HCT116 (cell line): ENCODE measurements at regions not wholly inside any gene's neighbourhood (a gene's known extent, or its start where the extent isn't known, plus 50 kb on each side); places are given as distances from the start of the nearest gene placed in this dataset.
A peak's percentile ranks its signal among the peaks of the same experiment; 100 is the strongest.

Experiments
- CTCF ChIP-seq, 3 experiments: fragments of 200-600 bp in 1 of 3; sonication (generic) in 1 of 3; IDR thresholded peaks in 2 of 3; conservative IDR thresholded peaks in 1 of 3; 2 replicates each; pipeline ENCODE4 v1.5.1; 2012 to 2017; ENCODE audit warnings: low read depth in 2 of 3, low read length in 2 of 3, antibody characterized with exemption in 1 of 3, borderline replicate concordance in 1 of 3, control low read depth in 1 of 3, mild to moderate bottlenecking in 1 of 3, mixed read lengths in 1 of 3, mixed run types in 1 of 3, moderate library complexity in 1 of 3; ENCODE audit not compliant: insufficient read depth in 1 of 3
- EZH2phosphoT487 ChIP-seq: fragments of 200-600 bp; IDR thresholded peaks from 2 replicates; pipeline ENCODE4 v1.6.1; 2018; ENCODE audit warnings: antibody characterized with exemption, borderline replicate concordance
- POLR2A ChIP-seq: IDR thresholded peaks from 2 replicates; pipeline ENCODE4 v1.7.0; 2011; ENCODE audit warnings: borderline replicate concordance; ENCODE audit not compliant: insufficient read depth, insufficient read length; ENCODE audit errors: extremely low read depth
- POLR2AphosphoS5 ChIP-seq: IDR thresholded peaks from 2 replicates; pipeline ENCODE4 v1.6.1; 2011; ENCODE audit warnings: mild to moderate bottlenecking, low read depth, low read length, moderate library complexity
- RAD21 ChIP-seq: IDR thresholded peaks from 2 replicates; pipeline ENCODE4 v1.6.1; 2012; ENCODE audit warnings: low read depth, mild to moderate bottlenecking
- SP1 ChIP-seq: IDR thresholded peaks from 2 replicates; pipeline ENCODE4 v1.6.1; 2012; ENCODE audit warnings: low read depth
- TCF7L2 ChIP-seq: IDR thresholded peaks from 2 replicates; pipeline ENCODE4 v1.7.0; 2011; ENCODE audit warnings: borderline replicate concordance, inconsistent platforms; ENCODE audit not compliant: insufficient read depth, insufficient read length; ENCODE audit errors: extremely low read depth
- YY1 ChIP-seq: IDR thresholded peaks from 2 replicates; pipeline ENCODE4 v1.6.1; 2011; ENCODE audit warnings: low read length, low read depth, moderate library complexity, mild to moderate bottlenecking; ENCODE audit not compliant: insufficient replicate concordance; ENCODE audit errors: extremely low read depth
- TF ChIP-seq, protein P1 (sequence below): IDR thresholded peaks from 2 replicates; pipeline ENCODE4 v1.6.1; 2012; ENCODE audit warnings: low read depth

GRCh38 chrX:109911046-109911445, 91.9 kb upstream of the TMEM164 start:
- TF ChIP-seq SP1 (no peak), CTCF (IDR thresholded peaks at IDR 0.05 in 2 of 3, conservative IDR thresholded peaks at IDR 0.05 in 1 of 3; ENCODE audit: borderline replicate concordance in 1 of 3, insufficient read depth in 1 of 3, low read depth in 2 of 3, low read length in 2 of 3) (peak; percentile 35 to 51 (median 39); a peak in 5 of 6 replicates), POLR2AphosphoS5 (no peak), POLR2A (no peak), YY1 (no peak), RAD21 (peak; percentile 50), EZH2phosphoT487 (no peak), TCF7L2 (no peak)
- TF ChIP-seq, protein P1, sequence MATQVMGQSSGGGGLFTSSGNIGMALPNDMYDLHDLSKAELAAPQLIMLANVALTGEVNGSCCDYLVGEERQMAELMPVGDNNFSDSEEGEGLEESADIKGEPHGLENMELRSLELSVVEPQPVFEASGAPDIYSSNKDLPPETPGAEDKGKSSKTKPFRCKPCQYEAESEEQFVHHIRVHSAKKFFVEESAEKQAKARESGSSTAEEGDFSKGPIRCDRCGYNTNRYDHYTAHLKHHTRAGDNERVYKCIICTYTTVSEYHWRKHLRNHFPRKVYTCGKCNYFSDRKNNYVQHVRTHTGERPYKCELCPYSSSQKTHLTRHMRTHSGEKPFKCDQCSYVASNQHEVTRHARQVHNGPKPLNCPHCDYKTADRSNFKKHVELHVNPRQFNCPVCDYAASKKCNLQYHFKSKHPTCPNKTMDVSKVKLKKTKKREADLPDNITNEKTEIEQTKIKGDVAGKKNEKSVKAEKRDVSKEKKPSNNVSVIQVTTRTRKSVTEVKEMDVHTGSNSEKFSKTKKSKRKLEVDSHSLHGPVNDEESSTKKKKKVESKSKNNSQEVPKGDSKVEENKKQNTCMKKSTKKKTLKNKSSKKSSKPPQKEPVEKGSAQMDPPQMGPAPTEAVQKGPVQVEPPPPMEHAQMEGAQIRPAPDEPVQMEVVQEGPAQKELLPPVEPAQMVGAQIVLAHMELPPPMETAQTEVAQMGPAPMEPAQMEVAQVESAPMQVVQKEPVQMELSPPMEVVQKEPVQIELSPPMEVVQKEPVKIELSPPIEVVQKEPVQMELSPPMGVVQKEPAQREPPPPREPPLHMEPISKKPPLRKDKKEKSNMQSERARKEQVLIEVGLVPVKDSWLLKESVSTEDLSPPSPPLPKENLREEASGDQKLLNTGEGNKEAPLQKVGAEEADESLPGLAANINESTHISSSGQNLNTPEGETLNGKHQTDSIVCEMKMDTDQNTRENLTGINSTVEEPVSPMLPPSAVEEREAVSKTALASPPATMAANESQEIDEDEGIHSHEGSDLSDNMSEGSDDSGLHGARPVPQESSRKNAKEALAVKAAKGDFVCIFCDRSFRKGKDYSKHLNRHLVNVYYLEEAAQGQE: no peak
